NCI-H748 (cell line): ENCODE measurements at regions not wholly inside any gene's neighbourhood (a gene's known extent, or its start where the extent isn't known, plus 50 kb on each side); places are given as distances from the start of the nearest gene placed in this dataset.

Source experiments
- DNase-seq: peaks from one replicate; lab custom pipeline; 2025; ENCODE audit not compliant: unreplicated experiment; lab: John Stamatoyannopoulos, UW

- no peak for DNase-seq
Observed at GRCh38 chr7:124515106-124515830, 250.3 kb downstream of the GPR37 start.

DNA sequence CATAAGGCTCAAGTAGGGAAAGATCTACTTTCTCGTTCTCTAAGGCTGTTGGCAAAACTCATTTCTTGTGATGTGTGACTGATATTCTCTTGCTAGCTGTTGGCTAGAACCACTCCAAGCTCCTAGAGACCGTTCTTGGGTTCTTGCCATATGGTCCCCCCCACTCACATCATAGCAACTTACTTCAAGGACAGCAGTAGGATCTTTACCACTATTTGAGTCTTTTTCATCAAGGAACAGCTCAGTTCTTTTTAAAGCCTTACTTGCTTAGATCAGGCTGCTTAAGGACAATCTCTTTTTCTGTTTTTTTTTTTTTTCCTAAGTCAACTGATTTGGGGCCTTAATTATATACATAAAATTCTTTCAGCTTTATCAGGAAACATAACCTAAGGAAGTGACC is 251.1 kb downstream of the GPR37 start:
- DNase-seq, result no peak

GRCh38 chr7:124497176-124497575 is 268.4 kb downstream of the GPR37 start:
- peak; percentile 83 for DNase-seq

DNA sequence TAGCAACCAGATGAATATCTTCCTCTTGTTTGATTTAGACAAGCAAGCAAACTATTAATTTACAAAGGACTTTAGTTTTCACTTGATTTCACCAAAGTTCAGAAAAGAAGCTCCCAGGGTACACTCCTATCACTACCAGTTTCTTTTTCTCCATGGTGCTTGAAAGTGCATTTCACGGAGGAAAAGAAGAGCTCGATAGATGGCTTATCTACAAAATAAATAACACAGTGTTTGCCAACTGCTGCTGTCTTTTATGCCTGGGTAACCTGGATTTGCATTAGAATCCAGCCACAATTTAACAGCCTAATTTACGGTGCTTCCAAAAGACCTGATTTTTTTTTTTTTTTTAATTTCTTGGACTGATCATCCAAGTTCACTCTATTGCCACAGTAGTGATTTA is 275.7 kb downstream of the GPR37 start:
- peak; percentile 73 for DNase-seq

GRCh38 chr7:124489082-124489819 is 276.3 kb downstream of the GPR37 start:
- DNase-seq, result no peak

GRCh38 chr7:124482229-124482628 is 283.4 kb downstream of the GPR37 start:
- DNase-seq, result no peak

DNA sequence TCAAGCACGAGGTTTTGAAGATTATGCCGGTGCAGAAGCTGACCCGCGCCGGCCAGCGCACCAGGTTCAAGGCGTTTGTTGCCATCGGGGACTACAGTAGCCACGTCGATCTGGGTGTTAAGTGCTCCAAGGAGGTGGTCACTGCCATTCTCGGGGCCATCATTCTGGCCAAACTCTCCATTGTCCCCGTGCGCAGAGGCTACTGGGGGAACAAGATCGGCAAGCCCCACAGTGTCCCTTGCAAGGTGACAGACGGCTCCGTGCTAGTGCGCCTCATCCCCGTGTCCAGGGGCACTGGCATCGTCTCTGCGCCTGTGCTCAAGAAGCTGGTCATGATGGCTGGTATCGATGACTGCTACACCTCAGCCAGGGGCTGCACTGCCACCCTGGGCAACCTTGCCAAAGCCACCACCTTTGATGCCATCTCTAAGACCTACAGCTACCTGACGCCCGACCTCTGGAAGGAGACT is 284.7 kb downstream of the GPR37 start:
- DNase-seq, result no peak

DNA sequence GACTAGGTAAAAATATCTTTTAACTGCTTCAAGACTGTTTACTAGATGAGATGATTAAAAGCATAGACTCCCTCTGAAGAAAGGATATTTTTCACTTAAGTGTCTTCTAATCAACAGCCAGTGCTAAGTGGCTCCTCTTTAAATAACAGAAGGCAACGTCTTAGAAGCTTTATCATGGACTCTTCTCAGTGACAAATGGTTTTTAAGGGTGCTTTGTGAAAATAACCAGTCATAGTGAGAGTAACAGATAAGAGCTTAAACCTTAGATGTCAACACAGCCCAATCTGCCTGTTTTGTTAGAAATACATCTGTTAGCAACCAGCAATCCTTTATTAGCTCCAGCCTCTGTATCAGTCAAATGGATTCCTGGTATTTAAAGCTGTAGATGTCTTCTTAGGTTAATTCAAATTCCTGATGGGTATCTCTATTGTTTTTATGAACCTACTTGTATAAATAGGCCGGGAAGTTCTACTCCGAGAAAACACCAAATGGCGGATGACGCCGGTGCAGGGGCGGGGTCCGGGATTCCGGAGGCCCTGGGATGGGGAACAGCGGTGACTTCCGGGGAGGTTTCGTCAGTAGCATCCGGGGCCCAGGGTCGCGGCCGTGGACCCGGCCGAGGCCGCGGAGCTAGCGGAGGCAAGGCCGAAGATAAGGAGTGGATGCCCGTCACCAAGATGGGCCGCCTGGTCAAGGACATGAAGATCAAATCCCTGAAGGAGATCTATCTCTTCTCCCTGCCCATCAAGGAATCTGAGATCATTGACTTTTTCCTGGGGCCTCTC is 285.4 kb downstream of the GPR37 start:
- no peak for DNase-seq

DNA sequence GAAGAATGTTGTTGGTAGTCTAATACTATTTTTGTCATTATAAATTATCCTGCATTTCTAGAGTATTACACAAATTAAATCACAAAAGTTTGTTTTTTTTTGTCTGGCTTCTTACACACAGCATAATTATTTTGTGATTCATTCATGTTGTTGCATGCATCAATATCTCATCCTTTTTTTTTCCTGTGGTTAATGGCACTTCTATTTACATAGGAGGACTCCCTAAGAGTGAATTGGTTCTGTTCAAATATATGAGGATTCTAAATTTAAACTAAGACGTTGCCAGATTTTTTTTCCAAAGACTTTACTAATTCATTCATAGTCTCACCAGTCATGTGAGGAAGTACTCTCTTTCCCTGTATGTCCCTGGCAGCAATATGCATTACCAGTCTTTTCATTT is 303.3 kb downstream of the GPR37 start:
- no peak for DNase-seq

GRCh38 chr7:124460555-124460954 is 305.0 kb downstream of the GPR37 start:
- DNase-seq, result no peak

GRCh38 chr7:124460056-124460450 is 305.5 kb downstream of the GPR37 start:
- DNase-seq, result no peak

- DNase-seq, result no peak
Observed at GRCh38 chr7:124459101-124460055, 306.2 kb downstream of the GPR37 start.

DNA sequence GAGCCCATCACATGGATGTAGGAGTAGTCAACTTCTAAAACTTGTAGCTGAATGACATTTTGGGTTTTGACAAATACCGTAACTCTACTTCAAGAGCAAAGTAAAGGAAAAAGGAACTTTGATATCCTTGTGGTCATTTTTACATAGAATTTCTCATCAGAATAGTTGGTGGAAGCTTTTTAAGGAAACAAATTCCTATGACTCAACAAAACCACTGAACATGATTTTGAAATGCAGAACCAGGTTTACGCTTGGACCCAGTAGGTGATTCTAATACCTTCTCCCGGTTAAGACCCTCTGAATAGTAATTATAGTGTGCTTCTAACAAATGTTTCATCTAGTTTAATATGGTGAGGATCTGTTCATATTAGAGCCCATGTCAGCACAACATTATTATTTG is 307.8 kb downstream of the GPR37 start:
- DNase-seq, result no peak

DNA sequence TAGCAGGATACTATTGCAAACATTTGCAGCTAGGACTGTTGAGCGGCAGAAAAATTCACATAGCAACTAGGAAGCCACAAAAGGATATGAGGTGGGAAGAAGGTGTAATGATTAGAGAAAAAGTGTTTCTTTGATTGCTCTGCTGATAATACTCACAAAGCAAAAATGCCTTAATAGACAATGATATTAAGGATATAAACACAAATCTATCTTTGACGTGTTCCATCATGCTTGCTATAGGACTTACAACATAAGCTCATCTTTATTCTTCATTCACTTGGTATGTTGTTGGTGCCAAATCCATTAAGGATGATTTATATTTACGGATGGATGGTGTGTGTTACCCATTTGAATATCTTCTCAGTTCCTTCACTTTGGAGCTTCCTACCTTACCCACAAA is 309.3 kb downstream of the GPR37 start:
- DNase-seq, result no peak

GRCh38 chr7:124452186-124452585 is 313.4 kb downstream of the GPR37 start:
- no peak for DNase-seq

GRCh38 chr7:124449896-124450295 is 315.7 kb downstream of the GPR37 start:
- no peak for DNase-seq

DNA sequence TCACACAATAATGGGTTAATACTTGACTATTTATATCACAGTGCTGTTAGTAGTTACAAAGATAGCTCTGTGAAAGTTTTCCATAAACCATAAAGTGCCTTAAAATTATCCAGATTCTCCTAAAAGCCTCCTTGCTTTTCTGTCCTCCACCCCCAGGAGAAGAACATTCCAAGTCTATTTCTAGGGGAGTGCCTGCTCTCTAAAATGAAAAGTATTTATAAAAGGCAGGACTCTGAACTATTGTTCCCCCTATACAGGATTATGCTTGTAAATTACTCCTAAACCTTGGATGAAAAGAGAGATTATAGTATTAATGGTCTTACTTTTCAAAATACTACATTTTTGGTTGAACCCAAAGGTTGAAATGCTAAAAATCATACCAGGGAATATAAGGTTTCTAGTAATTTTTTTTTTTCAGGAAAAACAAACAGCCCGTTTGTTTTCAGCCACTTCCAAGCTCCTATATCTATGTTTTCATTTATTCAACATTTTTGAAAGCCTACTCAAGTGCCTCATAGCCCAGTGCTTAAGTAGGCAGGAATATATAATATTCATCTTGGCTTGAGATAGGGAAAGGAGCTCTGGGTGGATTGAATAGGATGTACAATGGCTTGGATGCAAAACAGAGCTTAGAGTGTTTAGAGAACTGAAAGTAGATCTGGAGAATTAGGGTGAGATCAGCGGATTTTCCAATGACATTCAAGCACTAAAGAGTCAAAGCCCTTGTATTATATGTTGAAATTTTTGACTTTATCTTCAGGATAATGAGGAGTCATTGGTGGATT is 320.7 kb downstream of the GPR37 start:
- no peak for DNase-seq

- DNase-seq, result no peak
Observed at GRCh38 chr7:124443762-124444161, 321.8 kb downstream of the GPR37 start.

DNA sequence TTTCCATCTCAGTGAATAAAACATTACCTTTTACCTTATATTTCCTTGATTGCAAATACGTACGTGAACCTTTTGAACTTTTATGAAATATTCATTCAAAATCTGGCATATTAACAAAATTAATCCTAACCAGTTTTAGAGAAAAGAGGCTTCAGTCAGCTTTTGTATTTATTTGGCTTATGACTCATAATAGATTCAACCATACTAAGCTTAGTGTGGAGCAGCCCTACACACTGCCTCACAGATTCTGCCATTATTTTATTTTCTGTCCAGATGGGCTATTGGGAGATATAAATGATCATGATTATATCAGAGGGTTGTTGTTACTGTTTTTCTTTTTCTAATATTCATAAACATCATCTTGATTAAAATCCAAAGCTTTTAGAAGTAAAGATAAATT is 325.5 kb downstream of the GPR37 start:
- DNase-seq, result no peak
